NCI-H2107 (cell line): ENCODE measurements at regions not wholly inside any gene's neighbourhood (a gene's known extent, or its start where the extent isn't known, plus 50 kb on each side); places are given as distances from the start of the nearest gene placed in this dataset.

Experiments used
- DNase-seq: peaks from one replicate; lab custom pipeline; 2025; lab: John Stamatoyannopoulos, UW

DNA sequence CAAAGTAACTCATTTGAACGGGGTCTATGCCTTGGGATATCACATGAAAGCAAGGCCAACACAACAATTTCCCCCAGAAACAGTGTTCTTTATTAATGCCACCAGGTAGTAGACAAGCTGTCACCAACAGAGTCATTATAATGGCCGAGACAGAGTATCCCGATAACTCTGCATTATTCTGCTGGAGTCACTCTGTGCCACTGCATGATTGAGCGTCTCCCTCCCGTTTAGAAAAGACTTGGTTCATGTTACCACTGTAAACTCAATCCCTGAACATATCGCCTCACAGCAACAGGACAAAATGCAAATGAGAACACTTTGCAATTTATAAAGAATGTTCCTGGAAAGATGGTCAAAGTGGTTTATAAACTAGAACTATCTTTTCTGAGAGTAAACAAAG lies 932.5 kb downstream of the GATA3 start:
- no peak for DNase-seq

DNA sequence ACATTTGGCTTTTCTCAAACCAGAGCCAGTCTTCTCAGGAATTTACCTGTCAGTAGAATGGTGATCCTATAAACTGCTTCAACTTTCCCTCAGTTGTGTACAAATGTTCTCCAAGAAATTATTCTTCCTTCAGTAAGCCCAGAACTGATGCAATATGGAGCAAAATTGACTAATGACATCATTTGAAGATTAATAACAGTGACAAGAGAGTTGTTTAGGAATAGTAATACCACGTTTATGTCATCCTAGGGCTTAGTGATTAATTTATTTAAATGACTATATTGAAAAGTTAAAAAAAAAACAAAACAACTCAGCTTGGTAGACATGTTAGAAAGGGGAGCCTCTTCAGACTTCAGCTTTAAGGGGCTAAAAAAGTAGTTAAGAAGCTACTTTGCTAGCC lies 933.2 kb downstream of the GATA3 start:
- no peak for DNase-seq

DNA sequence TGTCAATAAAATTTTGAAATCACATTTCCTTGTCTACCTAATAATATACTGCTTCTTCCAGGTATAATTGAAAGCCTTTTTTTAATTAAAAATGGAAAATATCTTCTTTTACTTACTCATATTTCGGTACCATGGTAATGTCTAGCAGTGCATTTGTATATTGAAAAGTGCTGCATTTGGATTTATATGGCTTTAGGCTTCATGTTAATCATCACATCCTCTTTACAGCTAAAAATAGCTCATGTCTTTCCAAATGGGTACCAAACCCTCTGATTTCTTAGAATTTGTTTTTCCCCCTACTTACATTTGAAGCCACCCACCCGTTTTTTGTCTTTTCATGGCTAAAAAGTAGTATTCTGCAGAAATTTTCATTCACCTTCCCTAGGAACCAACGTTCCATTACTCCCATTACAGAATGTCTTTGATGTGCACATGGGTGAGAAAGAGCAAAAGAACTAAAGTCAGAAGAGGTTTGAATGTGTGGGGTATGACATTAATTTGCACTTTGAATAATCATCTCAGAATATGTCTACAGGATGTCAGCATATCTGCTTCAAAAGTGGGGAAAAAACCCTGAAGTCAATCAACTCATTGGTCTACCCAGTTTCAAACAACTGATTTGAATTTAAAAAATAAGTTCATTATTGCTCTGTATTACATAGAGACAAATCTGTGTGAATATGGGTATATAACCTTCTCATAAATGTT lies 935.9 kb downstream of the GATA3 start:
- no peak for DNase-seq

DNA sequence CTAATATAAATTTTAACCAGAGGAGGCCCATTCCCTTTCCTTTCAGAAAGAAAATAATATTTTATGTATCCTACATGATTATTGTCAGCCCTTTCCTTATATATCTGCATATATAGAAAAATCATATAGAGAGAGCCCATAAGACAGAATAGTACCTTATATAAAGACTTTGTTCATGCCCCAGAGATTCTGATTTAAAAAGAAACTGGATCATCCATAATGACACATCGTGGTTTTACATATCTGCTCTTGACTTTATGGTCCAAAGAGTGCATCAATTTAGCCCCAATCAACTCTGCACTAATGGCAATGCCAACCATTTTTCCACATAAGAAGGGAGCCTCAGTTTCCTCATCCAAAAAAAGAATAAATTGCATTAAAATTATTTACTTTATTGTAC lies 937.5 kb downstream of the GATA3 start:
- no peak for DNase-seq

DNA sequence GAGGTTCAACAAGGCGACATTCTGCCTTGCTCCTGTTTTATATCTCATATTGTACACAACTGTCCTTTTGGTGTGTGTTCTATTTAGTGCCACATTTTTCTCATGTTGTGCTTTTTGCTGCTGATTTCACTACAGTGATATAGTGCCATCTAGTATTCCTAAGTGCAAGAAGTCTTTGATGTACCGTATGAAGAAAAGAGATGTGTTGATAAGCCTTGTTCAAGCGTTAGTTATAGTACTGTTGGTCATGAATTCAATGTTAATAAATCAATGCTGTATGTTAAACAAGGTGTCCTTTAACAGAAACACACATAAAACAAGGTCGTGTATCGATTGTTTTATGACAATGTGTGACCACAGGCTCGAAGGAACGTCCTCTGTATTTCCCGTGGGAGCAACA lies 939.4 kb downstream of the GATA3 start:
- no peak for DNase-seq

DNA sequence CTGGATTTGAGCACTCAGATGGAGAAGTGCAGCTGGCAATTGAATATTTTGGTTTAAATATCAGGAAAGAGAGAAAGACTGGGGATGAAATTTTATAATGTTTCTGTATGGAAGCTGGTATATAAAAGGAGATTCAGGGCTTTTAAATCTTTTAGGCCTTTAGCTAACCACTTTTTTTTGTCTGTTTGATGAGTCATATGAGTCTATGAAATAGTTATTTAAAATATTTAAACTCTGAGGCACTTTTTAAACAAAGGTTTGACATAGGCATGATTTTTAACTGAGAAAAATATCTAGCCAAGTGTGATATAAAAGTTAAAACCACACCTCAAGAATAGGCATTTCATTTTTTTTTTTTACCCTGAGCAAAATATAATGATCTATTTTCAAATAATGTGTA lies 944.3 kb downstream of the GATA3 start:
- no peak for DNase-seq

DNA sequence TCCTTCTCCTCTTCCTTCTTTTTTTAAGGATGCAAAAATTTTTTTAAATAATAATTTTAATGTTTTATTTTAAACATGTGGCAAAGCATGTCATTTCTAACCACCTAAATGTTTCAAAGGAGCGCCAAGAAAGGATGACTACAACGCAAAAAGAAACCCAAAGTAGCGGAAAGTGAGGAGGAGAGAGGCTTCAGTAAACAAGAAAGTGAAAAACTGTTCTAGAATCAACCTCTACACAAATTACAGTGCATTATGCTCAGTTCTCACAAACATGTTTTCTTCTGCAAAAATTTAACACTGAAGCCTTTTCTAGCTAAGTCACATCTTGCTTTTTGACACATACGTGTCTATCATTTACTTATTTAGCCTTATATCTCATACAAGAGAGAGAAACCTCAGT lies 948.6 kb downstream of the GATA3 start:
- no peak for DNase-seq

DNA sequence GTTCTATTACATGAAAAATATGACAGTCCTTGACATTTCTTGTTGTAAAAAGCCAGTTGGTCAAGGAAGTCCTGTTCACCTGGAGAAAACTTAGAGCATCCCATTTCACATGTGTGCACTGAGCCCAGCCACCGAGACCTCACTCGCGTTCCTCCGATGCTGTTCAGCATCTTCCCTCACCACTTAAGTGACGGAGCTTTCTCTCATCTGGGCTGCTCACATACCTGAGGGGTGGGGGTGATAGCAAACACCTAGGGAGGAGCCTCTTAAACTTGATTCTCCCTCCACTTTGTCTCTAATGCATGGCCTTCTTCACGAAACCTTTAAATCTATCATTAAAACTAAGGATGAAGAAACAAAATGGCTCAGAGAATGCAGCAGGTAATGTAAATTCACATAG lies 950.2 kb downstream of the GATA3 start:
- DNase-seq: no peak

DNA sequence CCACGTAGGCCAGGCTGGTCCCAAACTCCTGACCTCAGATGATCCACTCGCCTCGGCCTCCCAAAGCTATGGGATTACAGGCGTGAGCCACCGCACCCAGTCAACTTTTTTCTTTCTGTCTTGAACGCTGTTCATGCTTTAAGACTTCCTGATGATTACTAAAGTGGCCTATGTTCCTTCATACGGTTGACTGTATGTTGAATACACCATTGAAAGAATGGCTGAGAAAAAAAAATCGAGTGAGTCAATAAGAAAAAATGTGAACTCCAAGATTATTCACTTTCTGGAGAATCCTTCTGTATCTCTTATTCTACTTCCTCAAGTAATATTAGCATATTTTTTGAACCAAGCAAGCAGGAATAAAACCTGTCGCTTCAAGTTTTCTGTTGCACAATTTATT lies 955.0 kb downstream of the GATA3 start:
- DNase-seq: no peak

DNA sequence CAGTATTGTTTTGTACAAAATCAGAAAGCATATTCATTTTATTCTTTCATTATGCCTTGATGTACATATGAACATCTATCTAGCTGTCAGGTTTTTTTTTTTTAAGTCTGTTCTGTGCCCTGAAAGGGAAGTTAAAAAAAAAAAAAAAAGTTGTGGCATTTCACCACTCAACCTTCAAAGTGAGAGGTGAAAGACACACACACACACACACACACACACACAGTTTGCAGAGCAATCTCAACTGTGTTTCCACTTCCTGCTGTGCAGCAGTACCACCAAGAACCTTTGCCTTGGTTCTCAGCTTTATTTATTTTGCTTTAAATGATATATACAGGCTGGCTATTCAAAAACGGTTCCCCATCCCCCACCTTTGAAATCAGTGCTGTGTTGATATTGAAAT lies 955.6 kb downstream of the GATA3 start:
- no peak for DNase-seq

DNA sequence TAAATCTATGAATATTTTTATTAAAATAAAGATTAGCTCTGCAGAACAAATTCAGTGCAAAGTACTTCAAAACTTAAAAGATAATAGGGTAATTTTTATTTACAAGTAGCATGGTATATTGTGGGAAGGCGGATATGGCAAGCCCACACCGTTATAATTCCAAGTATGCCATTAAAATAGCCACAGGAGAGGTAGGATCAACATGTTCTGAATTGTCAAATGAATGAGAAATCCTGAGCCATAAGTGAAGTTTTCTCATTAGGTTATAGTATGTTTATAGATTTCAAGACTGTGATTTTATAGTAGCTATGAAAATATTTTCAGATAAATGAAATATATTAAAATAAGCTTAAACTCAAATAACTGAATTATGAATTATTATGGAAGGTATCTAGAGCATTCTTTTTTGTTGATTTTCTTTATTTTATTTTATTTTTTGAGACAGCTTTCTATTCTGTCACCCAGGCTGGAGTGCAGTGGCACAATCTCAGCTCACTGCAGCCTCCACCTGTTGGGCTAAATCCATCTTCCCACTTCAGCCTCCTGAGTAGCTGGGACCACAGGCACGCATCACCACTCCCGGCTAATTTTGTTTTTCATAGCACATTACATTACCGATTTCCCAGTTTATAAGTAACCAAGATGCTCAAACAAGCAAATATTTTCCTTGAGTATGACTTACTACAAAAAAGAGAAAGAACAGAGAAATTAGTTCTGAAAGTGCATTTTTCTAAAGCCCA lies 956.6 kb downstream of the GATA3 start:
- no peak for DNase-seq

DNA sequence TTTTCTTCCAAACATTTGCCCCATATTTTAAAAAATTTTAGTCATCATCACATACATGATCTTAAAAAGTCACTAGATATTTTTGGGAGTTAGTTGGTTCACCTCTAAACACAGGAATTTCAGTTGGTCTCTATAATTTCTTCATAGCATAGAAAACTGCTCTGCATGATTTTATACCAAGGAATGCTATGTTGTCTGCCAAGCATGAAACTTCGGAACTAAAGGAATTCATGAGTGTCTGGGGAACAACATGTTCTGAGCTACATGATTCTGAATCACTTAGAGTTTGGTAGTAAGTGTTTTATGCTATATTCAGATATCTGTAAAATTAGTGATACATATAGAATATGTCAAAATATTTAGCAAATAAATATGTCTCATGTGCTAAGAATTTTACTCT lies 957.8 kb downstream of the GATA3 start:
- no peak for DNase-seq

DNA sequence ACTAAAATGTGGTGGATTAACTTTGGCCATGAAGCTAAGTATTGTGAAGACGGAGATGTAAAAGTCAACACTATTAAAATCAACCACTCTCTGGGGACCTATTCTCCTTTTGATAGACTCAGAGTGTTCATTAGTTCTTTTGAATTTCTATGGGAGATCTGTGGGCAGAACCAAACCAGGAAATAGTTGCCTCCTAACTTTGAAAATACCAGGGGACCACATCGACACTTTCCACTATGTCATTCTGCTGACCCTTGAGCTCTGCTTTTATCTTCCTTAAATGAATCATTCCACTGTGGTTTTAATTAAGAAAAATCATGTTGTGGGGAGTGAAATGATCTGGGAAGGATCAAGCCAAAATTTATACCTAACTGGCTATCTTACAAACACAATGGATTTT lies 960.5 kb downstream of the GATA3 start:
- DNase-seq: no peak

DNA sequence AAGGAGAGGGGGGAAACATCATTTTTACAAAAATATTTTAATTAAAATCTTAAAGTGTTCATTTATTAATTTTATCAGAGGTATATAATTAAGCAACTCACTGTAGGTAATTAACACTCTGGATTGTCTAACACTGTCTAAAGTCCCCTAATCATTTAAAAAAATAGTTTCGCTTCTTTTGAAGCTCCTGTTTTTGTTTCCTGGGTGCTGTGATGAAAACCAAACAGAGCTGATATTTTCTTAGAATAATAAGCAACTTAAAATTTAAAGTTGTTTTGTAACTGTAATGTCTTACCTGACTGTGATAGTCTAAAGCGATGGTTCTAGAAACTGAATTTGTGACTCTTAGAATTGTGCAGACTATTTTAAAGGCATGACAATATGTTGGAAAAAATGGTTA lies 961.0 kb downstream of the GATA3 start:
- DNase-seq: no peak

DNA sequence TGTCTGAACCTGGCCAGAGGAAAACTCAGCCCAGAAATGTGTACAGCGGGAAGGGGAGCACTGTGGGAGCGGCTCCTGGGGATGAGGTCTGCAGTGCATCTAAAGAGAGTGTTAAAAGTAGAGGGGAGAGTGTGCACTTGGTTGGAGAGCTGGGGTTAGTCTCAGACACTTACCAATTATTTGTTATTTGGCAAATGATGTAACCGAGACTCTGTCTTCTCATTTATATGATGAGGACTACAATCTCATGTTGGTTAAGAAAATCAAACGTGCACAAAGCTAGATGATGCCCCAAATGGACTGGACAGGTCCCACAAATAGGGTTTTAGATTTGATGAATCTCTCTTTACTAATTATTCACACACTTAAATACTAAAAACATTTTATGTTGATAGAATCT lies 962.4 kb downstream of the GATA3 start:
- no peak for DNase-seq

DNA sequence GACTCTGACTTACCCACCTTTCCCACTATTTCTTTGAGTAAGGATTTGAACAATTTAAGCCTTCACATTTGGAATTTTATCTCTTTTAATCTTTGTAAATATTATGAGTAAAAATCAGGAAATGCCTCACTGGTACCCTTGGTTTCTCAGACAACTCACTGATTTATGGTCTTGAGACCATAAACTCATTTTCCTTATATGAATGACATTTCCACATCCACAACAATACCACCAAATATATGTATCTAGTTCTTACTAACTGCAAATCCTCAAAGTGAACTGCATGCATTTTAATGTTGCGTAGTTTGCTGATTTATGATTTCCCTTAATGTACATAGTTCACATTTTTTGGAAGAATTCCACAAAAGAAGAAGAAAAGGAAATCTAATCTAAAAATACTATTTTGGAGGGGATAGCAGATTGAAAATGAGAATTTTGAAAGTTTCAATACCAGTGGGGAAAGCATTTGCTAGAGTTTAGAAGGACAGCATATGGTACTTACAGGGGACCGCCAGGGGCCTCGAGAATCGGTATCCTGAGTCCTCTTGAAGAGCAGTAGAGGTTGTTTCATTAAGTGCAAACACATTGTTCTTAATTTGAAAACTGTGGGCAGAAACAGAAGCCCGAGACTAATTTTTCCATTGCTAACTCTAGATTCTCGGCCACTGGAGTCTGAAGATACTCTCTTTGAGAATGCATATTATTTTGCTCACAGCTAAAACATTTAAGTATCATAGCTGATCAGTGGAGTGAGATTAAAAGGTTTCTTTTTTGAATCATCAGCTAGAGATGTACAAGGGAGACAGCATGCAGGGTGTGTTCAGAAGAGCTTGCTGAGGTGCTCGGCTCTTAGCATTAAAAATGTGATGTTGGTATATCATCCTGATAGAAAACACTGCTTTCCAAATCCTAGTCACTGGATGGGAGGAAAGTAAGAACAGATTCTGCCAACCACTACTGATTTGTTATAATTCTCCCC lies 964.0 kb downstream of the GATA3 start:
- no peak for DNase-seq

DNA sequence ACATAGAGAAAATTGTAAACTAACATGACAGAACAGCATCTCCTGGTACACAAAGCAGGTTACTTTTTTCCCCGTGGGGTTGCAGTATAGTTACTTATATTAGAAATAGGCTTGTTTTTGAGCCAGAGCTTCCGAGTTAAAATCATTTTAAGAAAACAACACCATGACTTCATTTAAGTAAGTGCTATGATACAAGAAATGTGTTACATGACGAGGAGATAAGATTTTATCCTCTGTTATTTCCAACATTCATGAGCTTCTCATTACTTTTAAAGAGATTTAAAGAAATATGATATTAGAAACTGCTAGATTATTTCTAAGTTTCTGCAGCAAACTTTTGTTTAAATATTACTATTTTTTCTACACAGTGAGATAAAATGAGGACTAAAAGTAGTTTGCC lies 968.7 kb downstream of the GATA3 start:
- no peak for DNase-seq

DNA sequence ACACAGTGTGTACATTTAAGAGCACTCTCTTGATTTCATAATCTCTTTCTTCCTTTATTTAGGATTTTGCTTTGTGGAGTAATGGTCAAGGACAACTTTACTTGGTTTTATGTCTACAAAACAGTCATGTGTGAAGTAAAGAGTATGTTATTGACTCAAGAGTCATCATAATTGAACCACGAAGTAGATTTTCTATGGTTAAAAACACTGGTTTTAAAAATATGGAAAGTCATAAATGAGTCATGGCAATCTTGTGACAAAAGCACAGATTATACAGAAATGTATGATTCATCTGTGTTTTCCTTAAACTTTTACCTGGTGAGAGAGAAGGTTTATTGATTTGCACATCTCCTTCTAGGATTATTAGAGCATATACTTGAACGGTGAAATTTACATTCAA lies 969.7 kb downstream of the GATA3 start:
- no peak for DNase-seq

DNA sequence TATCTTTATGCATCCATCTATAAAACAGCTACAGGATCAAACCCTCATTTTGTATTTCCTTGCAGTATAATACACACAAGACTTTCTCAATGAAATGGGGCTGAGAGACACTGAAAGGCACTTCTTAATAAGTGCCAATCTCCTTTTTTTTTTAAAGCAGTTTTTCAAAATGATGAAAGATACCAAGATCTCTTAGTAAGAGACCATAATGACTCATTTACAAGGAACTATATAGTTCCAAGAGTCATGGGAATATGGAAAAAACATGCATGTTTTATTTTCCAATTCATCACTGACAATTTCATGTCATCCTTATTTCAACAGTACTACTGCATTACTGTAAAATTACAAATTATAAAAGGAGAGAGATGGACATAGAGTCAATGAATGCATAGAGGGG lies 973.7 kb downstream of the GATA3 start:
- no peak for DNase-seq

DNA sequence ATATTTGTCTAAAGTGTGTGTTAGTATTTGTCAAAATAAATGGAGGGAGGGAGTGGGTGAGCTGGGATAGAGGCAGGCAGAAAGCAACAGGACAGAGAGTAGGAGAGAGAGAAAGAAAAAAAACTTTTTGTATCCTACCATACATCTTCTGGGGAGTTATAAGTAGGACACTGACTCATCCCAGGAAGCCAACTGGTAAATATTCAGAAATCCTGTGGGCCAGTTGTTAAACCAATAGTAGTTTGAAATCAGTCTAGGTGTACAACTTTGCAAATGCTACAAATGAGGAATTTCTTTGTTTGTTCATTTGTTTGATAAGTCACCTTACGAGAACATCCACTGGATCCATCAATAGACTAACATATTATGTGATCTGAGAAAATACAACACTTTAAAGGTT lies 980.9 kb downstream of the GATA3 start:
- DNase-seq: no peak

DNA sequence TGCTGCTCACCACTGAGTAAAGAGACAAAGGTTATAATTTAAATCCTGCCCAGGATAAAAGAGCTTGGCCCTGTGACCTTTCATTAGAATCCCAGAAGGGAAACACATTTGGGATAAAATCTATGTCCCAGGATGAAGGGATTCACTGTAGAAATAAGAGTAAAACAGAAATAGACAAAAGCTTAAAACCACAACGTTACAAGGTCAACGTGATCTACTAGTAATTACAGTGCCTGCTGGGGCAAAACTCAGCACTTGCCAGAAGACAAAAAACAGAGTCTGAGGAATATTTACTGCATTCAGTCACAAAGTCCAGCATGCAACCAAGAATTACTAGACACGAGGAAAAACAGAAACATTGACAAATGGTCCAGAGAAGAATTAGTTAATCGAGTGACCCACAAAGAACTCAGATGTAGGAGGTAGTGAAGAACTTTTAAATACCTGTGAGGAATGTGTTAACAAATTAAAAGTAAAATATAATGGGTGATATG lies 982.3 kb downstream of the GATA3 start:
- no peak for DNase-seq

DNA sequence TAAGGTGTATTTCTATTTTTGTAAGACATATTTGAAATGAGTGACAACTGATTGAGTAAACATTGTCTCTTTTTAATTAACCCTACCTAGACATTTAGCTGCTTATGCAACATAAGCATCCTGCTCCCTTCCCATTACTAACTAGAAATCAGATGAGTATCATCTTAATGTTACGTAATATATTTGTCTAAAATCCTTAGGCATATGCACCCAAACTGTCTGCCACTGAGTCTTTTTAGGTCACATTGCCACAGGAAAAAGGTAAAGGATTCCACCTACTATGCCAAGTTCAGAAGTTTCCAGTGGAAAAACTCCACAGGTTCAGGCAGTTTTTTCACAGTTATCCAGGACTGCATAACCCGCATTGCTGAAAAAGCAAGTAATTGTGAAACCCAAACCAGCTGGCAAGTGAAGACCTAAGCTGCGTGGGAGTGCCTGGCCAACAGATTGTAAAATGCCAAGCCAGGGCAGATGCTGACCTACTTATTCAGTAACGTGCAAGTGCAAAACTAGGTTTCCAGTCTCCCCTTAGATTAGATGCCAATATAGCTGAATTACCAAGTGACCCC lies 983.7 kb downstream of the GATA3 start:
- DNase-seq: no peak
